IPS DF 4.7 (cell line): ENCODE measurements at regions not wholly inside any gene's neighbourhood (a gene's known extent, or its start where the extent isn't known, plus 50 kb on each side); places are given as distances from the start of the nearest gene placed in this dataset.

Source experiments
- DNase-seq: peaks from one replicate; pipeline ENCODE4 v3.0.0-alpha.2; 2013; ENCODE audit warnings: low spot score; ENCODE audit errors: extremely low read depth

DNA sequence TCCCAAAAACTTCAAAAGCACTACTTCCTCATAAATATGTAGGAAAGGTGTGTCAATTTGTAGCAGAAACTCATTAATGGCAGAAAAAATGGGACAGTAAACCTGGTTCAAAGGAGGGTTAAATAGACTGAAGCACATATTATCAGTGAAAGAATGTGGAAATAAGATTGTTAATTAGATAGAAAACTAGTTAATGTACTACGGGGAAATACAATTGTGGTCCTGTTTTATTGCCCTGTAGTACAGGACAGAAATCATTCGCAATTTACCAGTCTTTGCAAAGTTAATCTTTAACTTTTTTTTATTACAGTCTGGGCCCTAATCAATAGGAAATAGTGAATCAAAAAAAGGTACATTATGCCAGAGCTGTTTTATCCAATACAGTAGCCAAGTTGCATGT, 82.0 kb upstream of the PAK5 start:
- no peak for DNase-seq

DNA sequence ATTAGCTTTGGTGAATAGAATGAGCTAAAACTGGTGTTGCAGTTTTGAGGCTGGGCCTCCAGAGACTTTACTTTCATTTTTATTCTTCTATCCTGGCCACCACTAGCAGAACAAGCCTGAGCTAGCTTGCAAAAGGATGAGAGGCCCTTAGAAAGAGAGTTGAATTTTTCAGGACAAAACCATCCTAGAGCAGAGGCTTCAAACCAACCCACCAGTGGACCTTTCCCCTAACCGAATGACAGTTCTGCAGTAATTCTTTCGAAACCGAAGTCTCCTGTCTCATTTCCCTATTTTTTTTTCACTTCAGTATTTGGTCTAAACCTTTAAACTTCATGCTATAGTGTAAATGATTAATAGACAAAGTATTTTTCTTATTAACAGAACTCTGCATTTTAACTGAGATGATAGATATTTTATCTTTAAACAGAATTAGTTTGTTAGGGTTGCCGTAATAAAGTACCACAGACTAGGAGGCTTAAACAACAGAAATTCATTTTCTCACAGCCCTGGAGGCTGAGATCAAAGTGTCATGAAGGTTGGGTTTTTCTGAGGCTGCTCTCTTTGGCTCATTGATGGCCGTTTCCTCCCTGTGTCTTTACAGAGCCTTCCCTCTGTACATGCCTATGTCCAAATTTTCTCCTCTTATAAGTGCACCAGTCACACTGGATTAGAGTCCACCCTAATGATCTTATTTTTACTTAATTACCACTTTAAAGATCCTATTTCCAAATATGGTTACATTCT, 80.6 kb upstream of the PAK5 start:
- DNase-seq: no peak

DNA sequence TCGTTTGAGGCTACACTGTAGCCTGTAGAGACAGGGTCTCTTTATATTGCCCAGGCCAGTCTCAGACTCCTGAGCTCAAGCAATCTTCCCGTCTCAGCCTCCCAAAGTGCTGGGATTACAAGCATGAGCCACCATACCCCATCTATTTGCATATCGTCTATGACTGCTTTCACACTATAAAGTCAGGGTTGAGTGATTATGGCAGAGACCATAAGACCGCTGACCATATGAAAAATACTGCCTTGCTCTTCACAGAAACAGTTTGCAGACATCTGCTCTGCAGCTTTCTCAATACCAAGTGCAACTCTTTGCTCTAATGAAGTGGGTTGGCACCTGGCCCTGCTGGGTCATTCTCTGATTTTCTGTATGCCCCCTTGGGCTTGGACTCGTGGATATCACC, 79.5 kb upstream of the PAK5 start:
- no peak for DNase-seq

DNA sequence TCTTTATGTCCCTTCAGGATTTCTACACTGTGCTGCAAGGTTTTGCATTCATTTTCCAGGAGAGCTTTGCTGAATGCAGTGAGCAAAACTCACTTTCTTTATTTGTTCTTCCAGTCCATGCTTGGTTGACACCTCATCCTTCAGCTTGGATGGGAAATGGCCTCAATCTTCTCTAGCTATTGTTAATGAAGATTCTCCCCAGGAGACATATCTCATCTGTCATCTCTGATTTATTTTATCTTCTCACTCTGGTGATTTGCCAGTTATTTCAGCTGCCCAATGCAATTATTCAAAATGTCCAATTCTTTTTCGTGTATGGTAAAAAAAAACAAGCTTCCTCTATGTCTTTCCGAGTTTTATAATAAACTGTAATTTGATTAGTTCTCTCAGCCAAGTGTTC, 77.9 kb upstream of the PAK5 start:
- no peak for DNase-seq

DNA sequence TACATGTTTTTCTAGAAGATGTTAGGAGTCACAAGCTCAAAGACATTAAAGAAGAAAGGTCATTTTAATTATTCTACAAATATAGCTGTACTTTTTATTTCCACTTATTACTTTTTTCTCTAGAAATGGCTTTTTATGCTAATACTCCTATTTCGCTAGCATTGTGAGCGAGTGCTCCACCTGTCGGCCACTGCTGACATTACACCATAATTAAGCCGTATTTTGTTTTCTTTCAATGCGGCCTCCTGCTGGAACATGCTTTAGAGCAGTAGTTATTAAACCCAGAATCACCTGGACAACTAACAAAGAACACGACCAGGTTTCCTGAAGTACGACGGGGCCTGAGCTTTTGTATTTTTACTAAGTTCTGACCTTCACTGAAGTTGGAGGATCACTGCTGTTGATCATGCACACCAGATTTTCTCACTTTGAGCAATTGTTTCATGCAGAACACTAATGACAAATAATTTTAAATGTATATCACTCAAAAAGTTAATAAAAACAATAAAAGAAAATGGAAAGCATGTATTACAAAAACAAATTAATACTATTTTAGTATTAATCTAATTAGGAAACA, 74.1 kb upstream of the PAK5 start:
- DNase-seq: peak; percentile 30

DNA sequence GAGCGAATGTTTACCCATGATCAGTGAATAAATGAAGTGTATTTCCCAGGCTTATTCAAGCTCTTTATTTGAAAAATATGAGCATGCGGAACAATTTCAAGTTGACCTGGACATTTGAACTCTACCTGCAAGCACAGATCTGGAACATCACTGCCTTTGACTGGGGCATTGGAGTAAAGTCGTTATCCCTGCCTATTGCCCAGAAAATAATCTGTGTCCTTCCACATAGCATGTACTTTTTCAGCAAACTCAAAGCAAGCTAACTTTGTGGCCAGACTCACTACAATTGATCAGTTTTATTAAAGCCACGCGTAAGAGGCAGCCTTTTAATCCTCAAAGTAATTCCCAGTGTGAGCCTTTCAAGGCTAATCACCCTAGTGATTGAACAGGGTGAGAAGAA, 73.4 kb upstream of the PAK5 start:
- DNase-seq: no peak

DNA sequence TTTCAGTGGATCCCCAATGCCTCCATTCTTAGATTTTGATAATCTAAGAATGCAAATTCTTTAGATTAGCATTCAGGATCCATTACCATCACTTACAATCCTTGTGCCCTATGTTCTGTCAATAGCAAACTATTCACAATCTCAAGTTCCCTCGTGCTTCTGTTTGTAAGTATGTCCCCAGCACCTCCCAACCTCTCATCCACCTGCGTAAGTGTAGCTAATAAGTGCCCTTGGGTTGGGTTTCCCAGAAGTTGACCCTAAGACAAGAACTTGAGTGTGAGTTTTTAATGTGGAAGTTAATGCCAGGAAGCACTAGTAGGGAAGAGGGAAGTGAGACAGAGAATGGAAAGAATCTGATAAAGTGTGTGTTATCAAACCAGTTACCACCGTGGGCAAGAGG, 72.6 kb upstream of the PAK5 start:
- no peak for DNase-seq

DNA sequence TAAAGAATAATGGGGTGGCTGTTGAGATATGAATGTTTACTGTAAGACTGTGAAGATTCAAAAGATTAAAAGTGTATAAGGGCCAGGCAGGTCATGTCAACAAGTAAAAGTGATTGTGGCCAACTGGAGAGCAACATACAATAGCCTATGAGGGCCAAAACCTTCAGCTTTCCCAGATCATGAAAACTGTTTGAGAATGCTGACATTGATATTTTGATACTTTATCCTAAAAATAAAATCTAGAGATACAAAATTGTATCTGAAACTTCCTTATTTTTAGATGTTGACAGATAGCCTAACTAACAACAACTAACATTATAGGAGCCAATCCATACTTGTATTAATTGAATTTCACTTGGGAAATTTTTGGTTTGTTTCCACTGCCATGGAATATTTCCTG, 70.3 kb upstream of the PAK5 start:
- DNase-seq: no peak

DNA sequence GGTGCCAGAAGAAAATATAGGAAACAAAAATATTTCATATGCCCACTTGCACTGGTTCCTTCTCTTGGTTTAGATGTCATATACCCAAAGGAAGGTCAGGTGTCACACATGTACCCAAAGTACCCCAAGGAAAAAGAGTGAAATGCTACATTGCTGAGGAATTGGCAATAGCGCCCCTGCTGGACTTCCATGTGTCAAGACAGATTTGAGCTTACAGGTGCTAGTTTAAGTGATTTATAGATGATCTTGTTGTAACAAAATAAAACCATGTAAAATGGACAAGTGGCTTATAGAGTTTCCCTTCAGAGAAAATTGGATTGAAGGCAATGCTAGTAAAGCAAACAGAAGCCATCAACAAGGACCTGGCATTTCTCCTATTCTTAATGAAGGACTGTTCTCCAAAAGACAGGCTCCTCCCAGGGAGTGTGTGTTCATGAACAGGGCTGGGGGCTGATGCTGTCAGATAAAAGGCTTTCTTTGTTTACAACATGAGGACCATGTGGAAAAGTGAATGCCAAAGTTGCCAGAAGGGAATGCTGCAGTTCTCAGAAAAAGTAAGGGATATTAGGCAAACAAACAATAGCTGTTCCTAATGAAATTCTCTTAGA, 64.3 kb upstream of the PAK5 start:
- DNase-seq: peak; percentile 19

DNA sequence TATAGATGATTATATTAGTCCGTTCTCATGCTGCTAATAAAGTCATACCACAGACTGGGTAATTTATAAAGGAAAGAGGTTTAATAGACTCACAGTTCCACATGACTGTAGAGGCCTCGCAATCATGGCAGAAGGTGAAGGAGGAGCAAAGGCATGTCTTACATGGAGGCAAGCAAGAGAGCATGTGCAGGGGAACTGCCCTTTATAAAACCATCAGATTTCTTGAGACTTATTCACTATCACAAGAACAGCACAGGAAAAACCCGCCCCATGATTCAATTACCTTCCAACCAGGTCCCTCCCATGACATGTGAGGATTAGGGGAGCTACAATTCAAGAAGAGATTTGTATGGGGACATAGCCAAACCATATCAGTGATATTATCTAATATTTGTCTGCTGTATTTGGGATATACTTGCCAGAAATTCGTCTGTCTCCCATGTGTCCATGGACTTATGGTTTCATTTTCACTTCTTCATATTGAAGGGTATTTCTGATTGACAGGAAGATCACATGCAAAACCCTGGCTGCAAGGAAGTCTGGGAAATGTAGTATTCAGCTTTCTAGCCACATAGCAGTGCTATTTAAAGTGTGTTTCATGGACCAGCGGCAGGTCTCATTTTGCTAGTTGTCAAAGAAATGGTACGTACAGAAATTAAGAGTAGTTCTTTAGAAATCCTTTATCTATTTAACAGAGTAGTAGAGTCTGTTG, 50.5 kb upstream of the PAK5 start:
- DNase-seq: no peak
